ENCODE measurements at regions not wholly inside any gene's neighbourhood (a gene's known extent, or its start where the extent isn't known, plus 50 kb on each side); places are given as distances from the start of the nearest gene placed in this dataset.
A peak's percentile ranks its signal among the peaks of the same experiment; 100 is the strongest.

- intact Hi-C loops (cut with micrococcal nuclease): no loop called here
- BruUV-seq (replicated peaks): no TSS peak
Measured at GRCh38 chr5:173688703-173689102, 72.3 kb upstream of the BOD1 start.

More at GRCh38 chr5:173688703-173689102, 72.3 kb upstream of the BOD1 start:
- Histone ChIP-seq H3K27ac (ENCODE audit: insufficient read depth, low read length) (no peak overlapping the region), H3K4me3 (ENCODE audit: insufficient read depth, low read depth, low read length) (no peak overlapping the region), H4K91ac (ENCODE audit: insufficient read depth, low read depth, low read length) (no peak overlapping the region), H2AK5ac (ENCODE audit: low read depth, low read length) (no peak overlapping the region), H2BK5ac (ENCODE audit: low read depth, low read length, poor library complexity, severe bottlenecking) (no peak overlapping the region), H3K14ac (replicated peaks; ENCODE audit: low read depth, low read length) (no peak overlapping the region), H2AFZ (replicated peaks; ENCODE audit: low read length, poor library complexity) (no peak overlapping the region), H4K20me1 (ENCODE audit: insufficient read depth, low read length) (no peaks in the 10 kb centered on the region), H3K56ac (ENCODE audit: extremely low read depth, insufficient read depth, low read length) (no peak overlapping the region), H3K4me2 (ENCODE audit: low read depth, low read length) (no peak overlapping the region), H2AK9ac (replicated peaks; ENCODE audit: low read depth, low read length, poor library complexity) (no peak overlapping the region), H3K4me1 (ENCODE audit: control insufficient read depth, insufficient read depth, low read length) (no peaks in the 10 kb centered on the region), H4K5ac (ENCODE audit: low read depth, low read length) (no peak overlapping the region), H2BK15ac (ENCODE audit: low read depth, low read length) (no peak overlapping the region), H3K36me3 (ENCODE audit: control insufficient read depth, insufficient read depth, low read length) (no peaks in the 10 kb centered on the region), H3K23ac (ENCODE audit: low read depth, low read length) (no peak overlapping the region), H3K9me1 (ENCODE audit: insufficient read depth, low read length) (no peaks in the 10 kb centered on the region), H3K4ac (ENCODE audit: low read depth, low read length) (no peak overlapping the region), H3K9me3 (ENCODE audit: control insufficient read depth, insufficient read depth, low read length) (no peaks in the 10 kb centered on the region), H3K9ac (ENCODE audit: low read depth, low read length) (no peak overlapping the region), H2BK20ac (ENCODE audit: low read depth, low read length) (no peak overlapping the region), H4K8ac (ENCODE audit: low read depth in 2 of 2, low read length in 2 of 2) (no peak overlapping the region), H3K27me3 (ENCODE audit: control insufficient read depth, insufficient read depth, low read length) (no peaks in the 10 kb centered on the region; the same call in 1 of the 2 replicates), H3K79me1 (ENCODE audit: low read depth in 1 of 2, low read length in 2 of 2) (no peaks in the 10 kb centered on the region), H2BK120ac (ENCODE audit: low read depth, low read length) (no peak overlapping the region), H3K18ac (ENCODE audit: low read depth, low read length) (no peak overlapping the region)
- 70% methylated on average over 2 of the region's 3 CpGs; no CpG with 5 or more reads in 1 of the 2 experiments for WGBS, 2 experiments (ENCODE audit: extremely low coverage in 2 of 2, insufficient read length in 1 of 2)
- dilution Hi-C loops (cut with HindIII; ENCODE audit: low sequenced_read_pairs, unreplicated experiment): no loop called here
- POLR2A ChIA-PET (ENCODE audit: unreplicated experiment): no interaction called here
- DNase-seq: no peak
- in situ Hi-C loops (cut with MboI; ENCODE audit: low sequenced_read_pairs): no loop called here
- TF ChIP-seq CEBPB (IDR thresholded peaks at IDR 0.05; ENCODE audit: low read depth, low read length): no peak
- no peak for TF ChIP-seq USF2 (IDR thresholded peaks at IDR 0.05; ENCODE audit: low read depth, low read length)
- TF ChIP-seq MAFK (IDR thresholded peaks at IDR 0.05; ENCODE audit: low read depth, low read length): peak; percentile 59
- ATAC-seq (ENCODE audit: low read depth): no peak
- CTCF ChIA-PET: no interaction called here
